ENCODE measurements at regions not wholly inside any gene's neighbourhood (a gene's known extent, or its start where the extent isn't known, plus 50 kb on each side); places are given as distances from the start of the nearest gene placed in this dataset.

- TF ChIP-seq CTCF (IDR thresholded peaks at IDR 0.05) = no peak
- Mint-ChIP-seq H3K36me3 (ENCODE audit: low read depth) (peaks cover 4% of the 10 kb centered on the region), H3K27ac (ENCODE audit: unreplicated experiment) (peak overlapping the region; percentile 43), H3K4me3 (ENCODE audit: unreplicated experiment) (no peak overlapping the region), H3K9me3 (ENCODE audit: low read depth) (no peaks in the 10 kb centered on the region), H3K27me3 (ENCODE audit: low read depth) (no peaks in the 10 kb centered on the region), H3K4me1 (ENCODE audit: low read depth) (peaks cover 14% of the 10 kb centered on the region)
- no peak for DNase-seq (ENCODE audit: low spot score)
Measured at GRCh38 chr3:18080198-18080689, 337.8 kb upstream of the TBC1D5 start.

GRCh38 chr3:18079739-18080138, 337.3 kb upstream of the TBC1D5 start:
- H3K4me1 Mint-ChIP-seq (ENCODE audit: low read depth) = peaks cover 14% of the 10 kb centered on the region
- no peak for TF ChIP-seq CTCF (IDR thresholded peaks at IDR 0.05)
- no peaks in the 10 kb centered on the region for H3K27me3 Mint-ChIP-seq (ENCODE audit: low read depth)
- no peak overlapping the region for H3K4me3 Mint-ChIP-seq (ENCODE audit: unreplicated experiment)
- DNase-seq (ENCODE audit: low spot score) = no peak
- H3K27ac Mint-ChIP-seq (ENCODE audit: unreplicated experiment) = peak overlapping the region; percentile 43
- peaks cover 4% of the 10 kb centered on the region for H3K36me3 Mint-ChIP-seq (ENCODE audit: low read depth)
- no peaks in the 10 kb centered on the region for H3K9me3 Mint-ChIP-seq (ENCODE audit: low read depth)

- no peak overlapping the region for H3K27ac Mint-ChIP-seq (ENCODE audit: unreplicated experiment)
Measured at GRCh38 chr3:18079062-18079461, 336.6 kb upstream of the TBC1D5 start.

GRCh38 chr3:18077128-18077840, 334.9 kb upstream of the TBC1D5 start:
- no peak for TF ChIP-seq CTCF (IDR thresholded peaks at IDR 0.05)
- Mint-ChIP-seq H3K9me3 (ENCODE audit: low read depth) (no peaks in the 10 kb centered on the region), H3K27ac (ENCODE audit: unreplicated experiment) (no peak overlapping the region), H3K4me1 (ENCODE audit: low read depth) (peaks cover 14% of the 10 kb centered on the region), H3K27me3 (ENCODE audit: low read depth) (no peaks in the 10 kb centered on the region), H3K4me3 (ENCODE audit: unreplicated experiment) (no peak overlapping the region), H3K36me3 (ENCODE audit: low read depth) (peaks cover 4% of the 10 kb centered on the region)
- no peak for DNase-seq (ENCODE audit: low spot score)

More at GRCh38 chr3:18079062-18079461, 336.6 kb upstream of the TBC1D5 start:
- no peaks in the 10 kb centered on the region for H3K27me3 Mint-ChIP-seq (ENCODE audit: low read depth)
- no peaks in the 10 kb centered on the region for H3K9me3 Mint-ChIP-seq (ENCODE audit: low read depth)
- peaks cover 14% of the 10 kb centered on the region for H3K4me1 Mint-ChIP-seq (ENCODE audit: low read depth)
- no peak overlapping the region for H3K4me3 Mint-ChIP-seq (ENCODE audit: unreplicated experiment)
- no peak for DNase-seq (ENCODE audit: low spot score)
- no peak for TF ChIP-seq CTCF (IDR thresholded peaks at IDR 0.05)
- peaks cover 4% of the 10 kb centered on the region for H3K36me3 Mint-ChIP-seq (ENCODE audit: low read depth)

GRCh38 chr3:18076301-18076700, 333.9 kb upstream of the TBC1D5 start:
- no peaks in the 10 kb centered on the region for H3K27me3 Mint-ChIP-seq (ENCODE audit: low read depth)
- DNase-seq (ENCODE audit: low spot score) = no peak
- H3K4me1 Mint-ChIP-seq (ENCODE audit: low read depth) = peaks cover 16% of the 10 kb centered on the region
- H3K36me3 Mint-ChIP-seq (ENCODE audit: low read depth) = peaks cover 4% of the 10 kb centered on the region
- TF ChIP-seq CTCF (IDR thresholded peaks at IDR 0.05) = no peak
- H3K27ac Mint-ChIP-seq (ENCODE audit: unreplicated experiment) = no peak overlapping the region
- no peaks in the 10 kb centered on the region for H3K9me3 Mint-ChIP-seq (ENCODE audit: low read depth)
- no peak overlapping the region for H3K4me3 Mint-ChIP-seq (ENCODE audit: unreplicated experiment)

All from chondrocyte (in vitro differentiated cells).